ENCODE measurements at regions not wholly inside any gene's neighbourhood (a gene's known extent, or its start where the extent isn't known, plus 50 kb on each side); places are given as distances from the start of the nearest gene placed in this dataset.

- Histone ChIP-seq H3K4me3 (no peak overlapping the region), H3K9ac (no peak overlapping the region), H3K9me3 (ENCODE audit: low read depth) (no peaks in the 10 kb centered on the region), H3K9me2 (ENCODE audit: insufficient read depth) (no peaks in the 10 kb centered on the region), H4K20me1 (ENCODE audit: insufficient read depth) (no peaks in the 10 kb centered on the region), H3K4me1 (ENCODE audit: insufficient read depth) (no peaks in the 10 kb centered on the region), H3K27me3 (replicated peaks; ENCODE audit: insufficient read depth) (no peaks in the 10 kb centered on the region), H2AFZ (no peak overlapping the region), H3F3A (ENCODE audit: insufficient read depth) (no peaks in the 10 kb centered on the region), H3K36me3 (ENCODE audit: low read depth) (no peaks in the 10 kb centered on the region), H3K4me2 (ENCODE audit: unreplicated experiment) (no peak overlapping the region), H3K27ac (no peak overlapping the region), H3K79me2 (ENCODE audit: insufficient read depth) (no peaks in the 10 kb centered on the region)
- TF ChIP-seq EZH2 (IDR thresholded peaks at IDR 0.05; ENCODE audit: insufficient read depth, poor library complexity, severe bottlenecking) (no peak), EZH2phosphoT487 (IDR thresholded peaks at IDR 0.05; ENCODE audit: insufficient read depth, low read depth) (no peak)
- in situ Hi-C loops (cut with MboI) = no loop called here
- no peak for DNase-seq
- 40 to 46% methylated on average over 4 of the region's 4 CpGs for WGBS, 2 experiments (ENCODE audit: low coverage in 1 of 2, low lambda C conversion rate in 2 of 2, missing lambda C conversion rate in 2 of 2)
Measured at GRCh38 chr5:165420493-165420892, 1915.1 kb downstream of the MAT2B start.

DNA sequence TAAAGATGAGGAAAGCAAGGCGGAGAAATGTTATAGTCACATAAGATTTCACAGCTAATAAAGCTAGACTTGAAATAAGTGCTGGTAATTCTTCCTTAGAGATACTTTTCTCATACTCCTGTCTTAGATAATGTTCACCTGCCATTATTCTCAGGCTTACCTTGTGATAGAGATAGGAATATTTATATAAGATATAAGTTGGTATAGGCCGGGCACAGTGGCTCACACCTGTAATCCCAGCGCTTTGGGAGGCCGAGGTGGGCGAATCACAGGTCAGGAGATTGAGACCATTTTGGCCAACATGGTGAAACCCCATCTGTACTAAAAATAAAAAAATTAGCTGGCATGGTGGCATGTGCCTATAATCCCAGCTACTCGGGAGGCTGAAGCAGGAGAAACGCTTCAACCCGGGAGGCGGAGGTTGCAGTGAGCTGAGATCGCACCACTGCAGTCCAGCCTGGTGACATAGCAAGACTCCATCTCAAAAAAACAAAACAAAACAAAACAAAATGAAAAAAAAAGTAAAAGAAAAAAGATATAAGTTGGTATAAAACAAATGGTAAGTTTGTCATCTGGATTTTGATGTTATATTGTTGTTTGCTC, 1918.4 kb downstream of the MAT2B start:
- Histone ChIP-seq H3K4me2 (ENCODE audit: unreplicated experiment) (no peak overlapping the region), H2AFZ (no peak overlapping the region), H4K20me1 (ENCODE audit: insufficient read depth) (no peaks in the 10 kb centered on the region), H3K36me3 (ENCODE audit: low read depth) (no peaks in the 10 kb centered on the region), H3K9me2 (ENCODE audit: insufficient read depth) (no peaks in the 10 kb centered on the region), H3K9ac (no peak overlapping the region), H3K4me1 (ENCODE audit: insufficient read depth) (no peaks in the 10 kb centered on the region), H3K4me3 (no peak overlapping the region), H3K27me3 (replicated peaks; ENCODE audit: insufficient read depth) (no peaks in the 10 kb centered on the region), H3F3A (ENCODE audit: insufficient read depth) (no peaks in the 10 kb centered on the region), H3K9me3 (ENCODE audit: low read depth) (no peaks in the 10 kb centered on the region), H3K27ac (no peak overlapping the region), H3K79me2 (ENCODE audit: insufficient read depth) (no peaks in the 10 kb centered on the region)
- TF ChIP-seq EZH2phosphoT487 (IDR thresholded peaks at IDR 0.05; ENCODE audit: insufficient read depth, low read depth) (no peak), EZH2 (IDR thresholded peaks at IDR 0.05; ENCODE audit: insufficient read depth, poor library complexity, severe bottlenecking) (no peak)
- in situ Hi-C loops (cut with MboI) = no loop called here
- WGBS, 2 experiments (ENCODE audit: low coverage in 1 of 2, low lambda C conversion rate in 2 of 2, missing lambda C conversion rate in 2 of 2) = 39 to 45% methylated on average over 10 of the region's 10 CpGs
- no peak for DNase-seq

- Histone ChIP-seq H3K27ac (no peak overlapping the region), H4K20me1 (ENCODE audit: insufficient read depth) (no peaks in the 10 kb centered on the region), H3K4me2 (ENCODE audit: unreplicated experiment) (no peak overlapping the region), H3K9me3 (ENCODE audit: low read depth) (no peaks in the 10 kb centered on the region), H3K9me2 (ENCODE audit: insufficient read depth) (no peaks in the 10 kb centered on the region), H3K4me1 (ENCODE audit: insufficient read depth) (no peaks in the 10 kb centered on the region), H3F3A (ENCODE audit: insufficient read depth) (no peaks in the 10 kb centered on the region), H2AFZ (no peak overlapping the region), H3K36me3 (ENCODE audit: low read depth) (no peaks in the 10 kb centered on the region), H3K4me3 (no peak overlapping the region), H3K9ac (no peak overlapping the region), H3K79me2 (ENCODE audit: insufficient read depth) (no peaks in the 10 kb centered on the region), H3K27me3 (replicated peaks; ENCODE audit: insufficient read depth) (no peaks in the 10 kb centered on the region)
- in situ Hi-C loops (cut with MboI) = no loop called here
- TF ChIP-seq EZH2phosphoT487 (IDR thresholded peaks at IDR 0.05; ENCODE audit: insufficient read depth, low read depth) = no peak
- TF ChIP-seq EZH2 (IDR thresholded peaks at IDR 0.05; ENCODE audit: insufficient read depth, poor library complexity, severe bottlenecking) = no peak
- DNase-seq = no peak
- WGBS, 2 experiments (ENCODE audit: low coverage in 1 of 2, low lambda C conversion rate in 2 of 2, missing lambda C conversion rate in 2 of 2) = 17 to 22% methylated on average over 4 of the region's 4 CpGs
Measured at GRCh38 chr5:165425594-165425993, 1920.2 kb downstream of the MAT2B start.

- Histone ChIP-seq H3K79me2 (ENCODE audit: insufficient read depth) (no peaks in the 10 kb centered on the region), H3K4me1 (ENCODE audit: insufficient read depth) (no peaks in the 10 kb centered on the region), H3F3A (ENCODE audit: insufficient read depth) (no peaks in the 10 kb centered on the region), H3K9me3 (ENCODE audit: low read depth) (no peaks in the 10 kb centered on the region), H2AFZ (no peak overlapping the region), H3K4me2 (ENCODE audit: unreplicated experiment) (no peak overlapping the region), H3K27me3 (replicated peaks; ENCODE audit: insufficient read depth) (no peaks in the 10 kb centered on the region), H3K4me3 (no peak overlapping the region), H3K9me2 (ENCODE audit: insufficient read depth) (no peaks in the 10 kb centered on the region), H3K27ac (no peak overlapping the region), H3K36me3 (ENCODE audit: low read depth) (no peaks in the 10 kb centered on the region), H4K20me1 (ENCODE audit: insufficient read depth) (no peaks in the 10 kb centered on the region), H3K9ac (no peak overlapping the region)
- TF ChIP-seq EZH2phosphoT487 (IDR thresholded peaks at IDR 0.05; ENCODE audit: insufficient read depth, low read depth) (no peak), EZH2 (IDR thresholded peaks at IDR 0.05; ENCODE audit: insufficient read depth, poor library complexity, severe bottlenecking) (no peak)
- in situ Hi-C loops (cut with MboI) = no loop called here
- 19 to 25% methylated on average over 1 of the region's 1 CpG for WGBS, 2 experiments (ENCODE audit: low coverage in 1 of 2, low lambda C conversion rate in 2 of 2, missing lambda C conversion rate in 2 of 2)
- DNase-seq = no peak
Measured at GRCh38 chr5:165448753-165449152, 1943.3 kb downstream of the MAT2B start.
